ENCODE measurements at regions not wholly inside any gene's neighbourhood (a gene's known extent, or its start where the extent isn't known, plus 50 kb on each side); places are given as distances from the start of the nearest gene placed in this dataset.

DNA sequence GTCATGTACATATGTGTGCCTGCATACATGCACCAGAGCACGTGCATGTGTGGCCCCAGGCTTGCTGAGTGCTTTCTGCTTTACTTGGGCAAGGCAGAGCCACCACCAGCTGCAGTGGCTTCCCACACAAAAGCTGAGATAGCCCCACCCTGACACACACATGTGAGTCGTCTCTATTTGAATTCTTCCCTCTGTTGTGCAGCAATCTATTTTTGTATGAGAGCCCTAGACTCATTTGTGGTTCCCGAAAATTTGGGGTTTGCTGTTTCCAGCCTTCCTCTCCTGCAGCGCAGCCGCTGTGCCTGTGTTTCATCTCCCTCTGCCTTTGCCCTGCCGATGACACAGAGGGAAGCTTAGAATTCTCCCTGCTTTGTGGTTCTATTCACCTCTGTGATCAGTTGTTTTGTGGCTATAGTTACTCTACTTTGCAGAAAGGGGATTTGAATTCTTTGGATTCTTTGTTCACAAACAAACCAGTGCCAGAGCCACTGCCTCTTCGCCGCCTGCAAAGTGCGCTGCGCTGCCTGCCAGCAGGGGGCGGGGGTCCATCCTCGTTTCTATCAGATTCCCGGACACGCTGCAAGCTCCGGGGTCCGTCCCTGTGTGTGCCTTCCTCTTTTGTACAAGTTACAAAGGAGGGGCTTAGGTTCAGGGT is 95.8 kb upstream of the DAP start:
- TF ChIP-seq CTCF (IDR thresholded peaks at IDR 0.05; ENCODE audit: low read depth, low read length): peak; percentile 87
- TF ChIP-seq MYC (IDR thresholded peaks at IDR 0.05; ENCODE audit: low read depth, low read length): no peak
- TF ChIP-seq POLR2A (IDR thresholded peaks at IDR 0.05; ENCODE audit: extremely low read depth, insufficient read length): no peak
- TF ChIP-seq, protein P1, sequence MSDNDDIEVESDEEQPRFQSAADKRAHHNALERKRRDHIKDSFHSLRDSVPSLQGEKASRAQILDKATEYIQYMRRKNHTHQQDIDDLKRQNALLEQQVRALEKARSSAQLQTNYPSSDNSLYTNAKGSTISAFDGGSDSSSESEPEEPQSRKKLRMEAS (IDR thresholded peaks at IDR 0.05; ENCODE audit: low read depth, low read length): peak; percentile 37; the same call in 1 of the 2 replicates
